SHP77 treated with DMSO at 0.1 percent for 48 hours (cell line): ENCODE measurements at regions not wholly inside any gene's neighbourhood (a gene's known extent, or its start where the extent isn't known, plus 50 kb on each side); places are given as distances from the start of the nearest gene placed in this dataset.
"Not testable (repeated sequence)": the region's sequence is repeated elsewhere in the genome, so short reads cannot be mapped to it uniquely, and the experiment has no call there.

Source experiments
- DNase-seq: peaks from one replicate; lab custom pipeline; 2025; lab: John Stamatoyannopoulos, UW

GRCh38 chr3:6018456-6018855 lies 830.9 kb downstream of the EDEM1 start:
- no peak for DNase-seq

- DNase-seq, result no peak
Observed at GRCh38 chr3:6022621-6023020, 835.1 kb downstream of the EDEM1 start.

GRCh38 chr3:6025032-6025431 lies 835.9 kb upstream of the GRM7 start:
- DNase-seq, result no peak

DNA sequence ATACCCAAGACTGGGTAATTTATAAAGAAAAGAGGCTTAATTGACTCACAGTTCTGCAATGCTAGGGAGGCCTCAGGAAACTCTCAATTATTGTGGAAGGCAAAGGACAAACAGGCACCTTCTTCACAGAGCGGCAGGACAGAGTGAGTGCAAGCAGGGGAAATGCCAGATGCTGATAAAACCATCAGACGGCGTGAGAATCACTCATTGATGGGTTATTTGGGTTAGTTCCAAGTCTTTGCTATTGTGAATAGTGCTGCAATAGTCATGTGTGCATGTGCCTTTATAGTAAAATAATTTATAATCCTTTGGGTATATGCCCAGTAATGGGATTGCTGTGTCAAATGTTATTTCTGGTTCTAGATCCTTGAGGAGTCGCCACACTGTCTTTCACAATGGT lies 830.3 kb upstream of the GRM7 start:
- not testable (repeated sequence) for DNase-seq

- no peak for DNase-seq
Observed at GRCh38 chr3:6035626-6036025, 825.3 kb upstream of the GRM7 start.

DNA sequence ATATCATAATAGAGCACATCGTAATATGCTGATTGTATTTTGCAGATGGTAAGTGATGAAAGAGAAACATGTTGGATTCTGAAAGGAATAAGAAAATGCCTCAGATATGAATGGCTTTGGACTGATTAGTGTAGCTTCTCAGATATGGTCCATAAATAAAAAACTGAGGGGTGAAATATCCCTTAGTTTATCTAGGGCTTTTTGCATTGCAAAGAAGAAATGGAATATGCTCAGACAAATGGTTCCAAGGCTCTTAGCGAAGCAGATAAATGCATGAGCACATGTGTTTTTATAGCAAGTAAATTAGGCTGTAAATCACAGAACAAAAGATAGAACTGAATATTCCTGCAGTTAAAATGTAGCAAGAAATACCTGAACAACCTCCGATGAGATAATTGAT lies 820.9 kb upstream of the GRM7 start:
- DNase-seq, result no peak

DNA sequence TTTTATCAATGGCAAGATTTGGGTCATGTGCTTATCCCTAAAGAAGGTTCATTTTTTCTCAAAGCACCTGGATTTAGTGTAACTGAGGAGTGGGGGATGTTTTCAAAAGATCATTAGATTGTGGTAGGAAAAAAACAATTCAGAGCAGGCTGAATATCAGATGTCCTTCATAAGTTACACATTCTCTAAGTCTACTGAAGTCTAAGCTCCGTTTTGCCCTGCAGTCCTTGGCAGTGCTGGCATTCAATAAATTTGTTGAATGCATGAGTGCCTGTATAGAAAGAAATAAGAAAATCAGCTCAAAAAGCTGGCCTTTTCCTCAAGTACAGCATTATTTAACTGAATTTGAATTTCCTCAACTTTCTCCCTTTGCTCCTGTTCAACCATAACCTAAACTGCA lies 819.0 kb upstream of the GRM7 start:
- no peak for DNase-seq

DNA sequence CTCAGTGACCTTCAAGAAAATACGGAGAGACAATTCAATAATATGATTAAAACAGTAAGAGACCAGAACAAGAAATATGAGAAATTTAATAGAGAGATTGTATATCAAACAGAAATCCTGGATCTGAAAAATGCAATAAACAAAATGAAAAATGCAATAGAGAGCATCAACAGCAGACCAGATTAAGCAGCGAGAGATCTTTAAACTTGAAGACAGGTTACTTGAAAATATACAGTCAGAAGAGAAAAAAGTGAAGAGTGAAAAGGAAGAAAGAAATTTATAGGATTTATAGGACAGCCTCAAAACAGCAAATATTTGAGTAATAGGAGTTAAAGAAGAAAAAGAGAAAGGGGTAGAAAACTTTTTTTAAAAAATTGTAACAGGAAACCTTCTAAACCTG lies 813.9 kb upstream of the GRM7 start:
- DNase-seq, result no peak

GRCh38 chr3:6060251-6060650 lies 800.7 kb upstream of the GRM7 start:
- no peak for DNase-seq

GRCh38 chr3:6062261-6063187 lies 798.4 kb upstream of the GRM7 start:
- no peak for DNase-seq

DNA sequence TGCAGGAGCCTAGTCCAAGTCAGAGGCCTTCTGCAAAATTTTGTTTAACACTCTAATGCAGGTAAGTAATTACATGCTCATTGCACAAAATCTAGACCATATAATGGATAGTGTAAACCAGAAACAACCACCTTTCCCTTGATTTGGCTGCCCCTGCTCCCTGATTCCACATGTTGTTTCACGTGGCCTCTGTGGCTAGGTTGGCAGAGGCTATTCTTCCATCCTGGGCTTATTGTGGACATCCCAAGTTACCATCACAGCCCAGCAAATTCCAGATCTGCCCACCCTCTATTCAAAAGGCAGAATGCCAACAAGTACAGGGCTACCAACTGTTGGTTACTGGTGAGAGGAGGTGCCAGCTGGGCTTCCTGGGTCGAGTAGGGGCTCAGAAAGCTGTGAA lies 794.5 kb upstream of the GRM7 start:
- no peak for DNase-seq

GRCh38 chr3:6066868-6067578 lies 793.9 kb upstream of the GRM7 start:
- not testable (repeated sequence) for DNase-seq

- no peak for DNase-seq
Observed at GRCh38 chr3:6074952-6075351, 786.0 kb upstream of the GRM7 start.

DNA sequence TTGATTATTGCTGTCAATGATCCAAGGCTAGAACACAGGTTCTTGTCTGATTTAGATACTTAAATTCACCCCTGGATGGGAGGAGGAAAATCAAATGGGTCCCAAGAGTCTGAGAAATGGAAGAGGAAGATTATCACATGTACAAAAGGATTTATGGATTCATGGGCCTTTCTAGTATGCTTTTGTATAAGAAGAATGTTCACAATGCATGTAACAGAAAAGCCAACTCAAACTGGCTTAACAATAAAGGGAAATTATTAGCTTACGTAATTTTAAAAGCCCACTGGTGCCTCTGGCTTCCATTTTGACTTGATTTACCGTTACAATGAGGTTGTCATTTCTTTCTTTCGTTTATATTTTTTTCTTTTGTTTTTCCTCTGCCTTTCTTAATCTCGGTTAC lies 782.5 kb upstream of the GRM7 start:
- no peak for DNase-seq

- no peak for DNase-seq
Observed at GRCh38 chr3:6079011-6079410, 781.9 kb upstream of the GRM7 start.

- no peak for DNase-seq
Observed at GRCh38 chr3:6079561-6080179, 781.2 kb upstream of the GRM7 start.

GRCh38 chr3:6088433-6088832 lies 772.5 kb upstream of the GRM7 start:
- DNase-seq, result no peak

GRCh38 chr3:6089780-6090179 lies 771.1 kb upstream of the GRM7 start:
- DNase-seq, result no peak

DNA sequence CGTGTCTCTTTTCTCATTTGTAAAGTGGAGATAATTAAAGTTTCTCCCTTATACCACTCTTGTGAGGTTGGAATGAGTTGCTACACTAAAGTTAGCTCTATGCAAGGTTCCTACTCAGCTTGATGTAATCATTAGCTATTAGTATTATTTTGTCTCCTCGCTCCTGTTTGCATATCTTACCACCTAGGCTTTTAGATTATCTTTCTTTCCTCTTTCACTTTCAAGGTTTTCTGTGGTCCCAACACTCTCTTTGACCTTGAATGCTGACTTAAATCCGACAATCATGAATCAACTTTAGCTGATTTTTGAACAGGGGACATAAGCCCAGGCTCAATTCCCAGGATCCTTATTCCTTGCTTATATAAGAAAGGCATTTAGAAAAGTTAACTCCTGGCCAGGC lies 769.7 kb upstream of the GRM7 start:
- DNase-seq, result no peak

GRCh38 chr3:6095006-6095405 lies 765.9 kb upstream of the GRM7 start:
- no peak for DNase-seq

- DNase-seq, result no peak
Observed at GRCh38 chr3:6097021-6097420, 763.9 kb upstream of the GRM7 start.

- DNase-seq, result no peak
Observed at GRCh38 chr3:6097556-6097955, 763.4 kb upstream of the GRM7 start.
